Stimulated activated naive CD8-positive, alpha-beta T cell treated with anti-CD3 and anti-CD28 coated beads, Interleukin-15, Interleukin-2, amounts not matched to agents 100 U/mL and 50 U/mL, for 24 hours (primary cell): ENCODE measurements at regions not wholly inside any gene's neighbourhood (a gene's known extent, or its start where the extent isn't known, plus 50 kb on each side); places are given as distances from the start of the nearest gene placed in this dataset.
"Not testable (repeated sequence)": the region's sequence is repeated elsewhere in the genome, so short reads cannot be mapped to it uniquely, and the experiment has no call there.

ENCODE experiments used
- ATAC-seq: fragments of 150-1000 bp; cut with Tn5 transposase; one replicate; pipeline ENCODE4 v1.10.0; 2021
- DNase-seq: peaks from one replicate; pipeline ENCODE4 v3.0.0; 2021

- ATAC-seq = no peak
- no peak for DNase-seq
Observed at GRCh38 chr18:38572554-38573111, 1007.0 kb upstream of the CELF4 start.

DNA sequence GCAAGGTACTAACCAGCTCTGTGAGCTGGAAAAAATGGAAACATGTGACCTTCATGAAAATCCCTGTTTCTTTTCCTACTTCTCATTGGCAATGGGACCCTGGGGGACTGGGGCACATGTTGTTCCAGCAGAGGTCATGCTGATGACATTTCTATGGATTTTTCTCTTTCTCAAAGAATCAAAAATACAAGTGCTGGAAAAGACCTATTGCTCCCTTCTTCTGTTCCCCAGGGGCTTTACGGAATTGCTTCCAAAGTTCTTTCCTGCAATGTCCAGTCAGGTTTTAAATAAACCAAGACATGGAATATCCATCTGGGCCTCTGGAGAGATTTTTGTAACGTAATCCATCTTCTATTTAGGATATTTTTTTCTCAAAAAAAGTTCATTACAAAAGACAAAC lies 1006.1 kb upstream of the CELF4 start:
- ATAC-seq = no peak
- DNase-seq = no peak

GRCh38 chr18:38565513-38565912 lies 999.9 kb upstream of the CELF4 start:
- ATAC-seq = no peak
- no peak for DNase-seq

- DNase-seq (no peak), ATAC-seq (peak; percentile 79)
Observed at GRCh38 chr18:38563396-38563980, 997.9 kb upstream of the CELF4 start.

GRCh38 chr18:38557006-38557405 lies 991.4 kb upstream of the CELF4 start:
- DNase-seq (no peak), ATAC-seq (no peak)

GRCh38 chr18:38552732-38553321 lies 987.2 kb upstream of the CELF4 start:
- no peak for DNase-seq
- ATAC-seq = no peak

- DNase-seq (no peak), ATAC-seq (no peak)
Observed at GRCh38 chr18:38551881-38552280, 986.3 kb upstream of the CELF4 start.

GRCh38 chr18:38545071-38545470 lies 979.5 kb upstream of the CELF4 start:
- ATAC-seq (no peak), DNase-seq (peak; percentile 4)

DNA sequence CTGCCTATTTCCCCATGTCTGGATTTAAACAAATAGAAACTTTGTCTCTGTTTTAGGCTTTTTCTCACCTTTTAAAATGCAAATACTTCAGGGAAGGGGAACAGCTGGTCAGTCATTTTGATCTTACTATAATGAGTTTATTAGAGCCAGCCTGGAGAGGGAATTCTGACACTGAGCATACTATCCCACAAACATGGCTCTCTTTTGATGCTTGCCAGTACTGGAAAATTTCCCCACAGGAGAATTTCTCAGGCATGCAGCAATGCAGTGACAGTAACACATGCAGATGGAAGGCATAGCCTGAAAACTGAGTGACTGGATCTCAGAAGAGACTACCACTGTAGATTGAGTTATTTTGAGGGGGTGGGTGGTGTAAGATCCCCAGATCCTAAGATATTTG lies 974.3 kb upstream of the CELF4 start:
- ATAC-seq (no peak), DNase-seq (no peak)

- DNase-seq (no peak), ATAC-seq (no peak)
Observed at GRCh38 chr18:38539371-38539770, 973.8 kb upstream of the CELF4 start.

DNA sequence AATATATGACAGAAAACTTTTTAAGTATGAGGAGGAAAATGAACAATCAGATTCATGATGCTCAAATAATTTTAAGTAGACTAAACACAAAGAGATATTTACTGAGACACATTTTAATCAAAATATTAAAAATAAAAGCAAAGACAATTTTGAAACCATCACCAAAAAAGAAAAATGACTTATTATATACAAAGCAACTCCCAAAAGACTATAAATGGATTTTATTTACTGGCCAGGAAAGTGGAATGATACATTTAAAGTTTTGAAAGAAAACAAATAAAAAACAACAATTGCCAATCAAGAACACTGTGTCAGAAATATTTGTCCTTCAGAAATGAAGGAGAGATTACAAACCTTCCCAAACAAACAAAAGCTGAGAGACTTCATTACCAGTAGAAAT lies 968.5 kb upstream of the CELF4 start:
- DNase-seq (no peak), ATAC-seq (no peak)

DNA sequence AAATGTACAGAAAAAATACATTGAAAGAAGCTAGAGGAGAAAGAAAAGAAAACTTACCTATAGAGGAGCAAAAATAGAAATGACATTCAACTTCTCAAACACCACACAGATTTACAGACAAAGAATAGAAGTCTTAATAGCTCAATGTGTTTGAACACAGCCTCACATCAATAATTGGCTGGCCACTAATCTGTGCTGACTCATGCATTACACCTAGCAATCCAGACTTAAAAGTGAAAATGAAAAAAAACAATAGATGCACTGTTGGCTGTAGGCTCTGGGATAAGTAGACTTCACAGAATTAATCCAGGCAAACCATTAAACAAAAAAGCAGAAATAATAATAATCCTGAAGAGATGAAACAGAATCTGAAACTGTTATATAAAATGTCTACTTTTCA lies 961.3 kb upstream of the CELF4 start:
- DNase-seq (no peak), ATAC-seq (no peak)

GRCh38 chr18:38525039-38525438 lies 959.4 kb upstream of the CELF4 start:
- ATAC-seq (no peak), DNase-seq (no peak)

GRCh38 chr18:38520786-38521185 lies 955.2 kb upstream of the CELF4 start:
- DNase-seq (no peak), ATAC-seq (no peak)

- ATAC-seq = no peak
- DNase-seq = no peak
Observed at GRCh38 chr18:38502539-38502938, 936.9 kb upstream of the CELF4 start.

DNA sequence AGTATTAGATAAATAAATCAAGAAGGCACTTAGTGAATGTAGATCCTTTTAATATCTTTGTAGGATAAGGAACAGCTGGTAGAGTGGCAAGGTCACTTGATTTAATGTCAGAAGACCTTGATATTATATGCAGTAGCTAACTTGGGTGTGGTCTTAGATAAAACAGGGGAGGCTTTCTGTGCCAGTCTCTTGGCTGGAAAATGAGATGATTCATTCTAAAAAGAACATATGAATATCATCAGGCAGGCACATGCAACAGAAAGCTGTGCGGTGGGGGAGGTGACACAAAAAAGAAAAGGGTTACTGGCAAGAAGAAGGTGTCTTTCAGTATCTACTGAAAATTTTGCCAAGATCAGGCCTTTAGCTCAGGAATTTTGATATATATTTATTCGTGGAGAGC lies 931.7 kb upstream of the CELF4 start:
- DNase-seq = no peak
- no peak for ATAC-seq

DNA sequence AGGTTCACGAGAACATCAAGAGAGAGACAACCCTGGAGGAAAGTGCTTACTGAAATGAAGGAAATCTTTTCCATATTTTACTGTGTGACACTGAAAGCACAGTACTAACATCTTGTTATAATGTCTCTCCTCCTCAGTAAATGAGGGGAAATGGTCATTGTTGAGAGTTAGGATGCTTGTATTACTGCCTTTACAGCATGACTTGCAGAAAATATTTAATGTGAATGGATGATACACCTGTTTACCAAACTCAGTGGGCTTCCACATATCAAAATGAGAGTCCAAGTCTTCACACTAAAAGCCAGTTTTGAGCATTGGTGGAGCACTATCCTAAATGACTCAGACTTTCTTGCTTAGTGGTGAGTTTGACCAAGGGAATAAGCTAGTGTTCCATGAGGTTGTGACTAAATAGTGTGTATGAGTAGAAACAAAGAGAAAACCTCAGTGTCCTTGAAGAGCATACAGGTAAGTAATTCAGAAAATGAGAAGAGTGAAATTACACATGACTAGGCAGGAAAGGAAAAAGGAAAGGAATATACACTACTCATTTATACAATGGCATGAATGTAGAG lies 930.7 kb upstream of the CELF4 start:
- ATAC-seq = peak; percentile 57
- no peak for DNase-seq

GRCh38 chr18:38494065-38494464 lies 928.5 kb upstream of the CELF4 start:
- ATAC-seq (no peak), DNase-seq (no peak)

DNA sequence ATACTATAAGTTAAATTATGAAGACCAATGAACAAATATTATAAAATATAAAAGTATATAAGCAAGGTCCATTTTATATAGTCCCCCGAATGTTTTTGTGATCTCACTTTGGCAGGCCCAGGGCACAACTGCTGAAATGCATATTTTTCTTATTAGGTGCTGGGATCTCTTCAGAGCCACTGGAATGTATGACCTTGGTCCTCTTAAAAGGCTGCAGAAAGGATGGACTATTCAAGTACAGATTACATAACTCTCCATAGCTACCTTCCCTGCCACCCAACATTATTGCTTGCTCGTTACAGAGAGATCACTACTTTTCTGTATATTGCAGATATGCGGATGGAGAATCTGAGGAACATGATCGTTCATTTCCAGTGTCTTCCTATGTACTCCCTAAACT lies 925.6 kb upstream of the CELF4 start:
- ATAC-seq (no peak), DNase-seq (no peak)

DNA sequence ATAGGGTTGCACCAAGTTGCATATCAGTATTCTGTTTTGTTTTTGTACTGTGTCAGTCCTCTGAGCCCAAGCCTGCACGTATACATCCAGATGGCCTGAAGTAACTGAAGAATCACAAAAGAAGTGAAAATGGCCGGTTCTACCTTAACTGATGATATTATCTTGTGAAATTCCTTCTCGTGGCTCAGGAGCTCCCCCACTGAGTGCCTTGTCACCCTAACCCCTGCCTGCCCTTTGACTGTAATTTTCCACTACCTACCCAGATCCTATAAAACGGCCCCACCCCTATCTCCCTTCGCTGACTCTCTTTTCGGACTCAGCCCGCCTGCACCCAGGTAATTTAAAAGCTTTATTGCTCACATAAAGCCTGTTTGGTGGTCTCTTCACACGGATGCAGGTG lies 924.1 kb upstream of the CELF4 start:
- not testable (repeated sequence) for ATAC-seq, DNase-seq

GRCh38 chr18:38487521-38487920 lies 921.9 kb upstream of the CELF4 start:
- ATAC-seq (no peak), DNase-seq (no peak)

DNA sequence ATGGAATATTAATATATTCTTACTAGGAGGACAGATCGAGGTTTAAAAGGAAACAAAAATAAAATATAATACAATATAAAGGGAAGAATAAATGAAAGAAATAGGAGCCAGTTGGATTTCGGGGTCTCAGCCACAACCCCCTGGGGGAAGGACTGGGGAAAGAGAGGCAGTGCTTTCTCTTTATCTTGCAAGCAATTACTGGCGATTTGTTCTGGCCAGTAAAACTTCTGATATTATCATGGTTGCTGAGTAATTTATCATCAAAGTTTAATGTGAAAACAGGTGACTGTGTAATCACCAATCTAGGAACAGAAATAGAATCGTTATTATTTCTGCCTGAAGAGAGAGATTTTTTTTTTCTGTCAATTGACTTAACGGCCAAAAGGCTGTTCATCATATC lies 917.7 kb upstream of the CELF4 start:
- DNase-seq = no peak
- ATAC-seq = no peak

GRCh38 chr18:38481576-38481975 lies 916.0 kb upstream of the CELF4 start:
- DNase-seq = no peak
- no peak for ATAC-seq

DNA sequence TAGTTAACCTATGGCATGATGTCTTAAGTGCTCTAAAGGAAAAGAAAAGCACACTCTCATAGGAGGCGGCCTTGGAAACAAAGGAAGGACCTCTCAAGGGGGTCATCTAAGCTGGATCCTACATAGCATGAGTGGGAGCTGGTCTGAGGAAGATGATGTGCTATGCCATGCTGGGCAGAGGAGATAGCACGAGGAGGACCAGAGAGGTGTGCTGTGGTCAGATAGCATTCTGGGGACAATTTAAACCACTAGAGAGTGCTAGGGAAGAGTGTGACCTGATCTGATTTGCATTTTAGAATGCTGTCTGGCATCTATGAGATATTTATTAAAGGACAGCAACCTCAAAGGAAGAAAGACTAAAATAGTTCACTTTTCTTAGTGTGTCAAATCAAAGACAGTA lies 910.1 kb upstream of the CELF4 start:
- DNase-seq (no peak), ATAC-seq (no peak)
